H1 (cell line): ENCODE measurements at regions not wholly inside any gene's neighbourhood (a gene's known extent, or its start where the extent isn't known, plus 50 kb on each side); places are given as distances from the start of the nearest gene placed in this dataset.

Experiments
- CTCF ChIA-PET: fragments of 300-600 bp; sonication (Branson Sonifier 250); formaldehyde crosslinking; loops from one replicate; lab custom pipeline; 2021; ENCODE audit not compliant: partially characterized antibody; lab: Charles Lee
- POLR2A ChIA-PET: fragments of 300-600 bp; sonication (Branson Sonifier 250); formaldehyde crosslinking; loops from one replicate; lab custom pipeline; 2021; ENCODE audit warnings: inconsistent platforms; ENCODE audit not compliant: partially characterized antibody; lab: Charles Lee
- DNase-seq, 2 experiments: peaks; one replicate each; pipeline versions ENCODE4 v3.0.0 to v3.0.0-alpha.2; 2010 to 2022; ENCODE audit warnings: low spot score in 2 of 2, low read depth in 1 of 2, mixed read lengths in 1 of 2
- FAIRE-seq: peaks from 2 replicates; lab custom pipeline; 2011; peaks lifted over from hg19 to GRCh38; lab: Jason Lieb, UNC
- H2AFZ ChIP-seq: 2 replicates; pipeline ENCODE4 v1.8.1; 2012; ENCODE audit warnings: low read length, inconsistent platforms
- H2AK5ac ChIP-seq: 2 replicates; pipeline ENCODE4 v1.6.1; 2013; ENCODE audit warnings: low read depth, low read length
- H2BK120ac ChIP-seq: replicated peaks from 2 replicates; pipeline ENCODE3; 2013; ENCODE audit warnings: low read depth, low read length, inconsistent platforms
- H2BK12ac ChIP-seq: 2 replicates; pipeline ENCODE4 v1.6.1; 2013; ENCODE audit warnings: low read depth, low read length
- H2BK15ac ChIP-seq: 2 replicates; pipeline ENCODE4 v1.6.1; 2013; ENCODE audit warnings: low read length
- H2BK20ac ChIP-seq: 2 replicates; pipeline ENCODE4 v1.6.1; 2013; ENCODE audit warnings: low read length
- H2BK5ac ChIP-seq: 2 replicates; pipeline ENCODE4 v1.6.1; 2013; ENCODE audit warnings: low read depth, low read length
- H3K14ac ChIP-seq: 2 replicates; pipeline ENCODE4 v1.6.1; 2013; ENCODE audit warnings: inconsistent platforms; ENCODE audit not compliant: insufficient read length
- H3K18ac ChIP-seq: 2 replicates; pipeline ENCODE4 v1.6.1; 2013; ENCODE audit warnings: low read length; ENCODE audit errors: extremely low read depth
- H3K23ac ChIP-seq: 2 replicates; pipeline ENCODE4 v1.6.1; 2013; ENCODE audit warnings: inconsistent platforms; ENCODE audit not compliant: insufficient read length
- H3K23me2 ChIP-seq: 2 replicates; pipeline ENCODE4 v1.6.1; 2013; ENCODE audit warnings: low read depth, low read length
- H3K27ac ChIP-seq: 2 replicates; pipeline ENCODE4 v1.6.1; 2011; ENCODE audit warnings: low read depth, low read length, inconsistent platforms
- H3K27me3 ChIP-seq, 4 experiments: replicated peaks in 1 of 4; 1 replicate in 1 of 4; 2 replicates in 3 of 4; pipeline versions ENCODE4 v1.6.1 to v1.8.1; 2011 to 2013; ENCODE audit warnings: low read length in 3 of 4, mild to moderate bottlenecking in 3 of 4, inconsistent platforms in 2 of 4, mixed read lengths in 2 of 4, moderate library complexity in 1 of 4; ENCODE audit not compliant: control insufficient read depth in 3 of 4, insufficient read depth in 3 of 4; ENCODE audit errors: extremely low read depth in 1 of 4
- H3K36me3 ChIP-seq, 4 experiments: 2 replicates each; pipeline versions ENCODE4 v1.6.1 to v1.8.1; 2011 to 2013; ENCODE audit warnings: mild to moderate bottlenecking in 4 of 4, low read length in 3 of 4, moderate library complexity in 2 of 4, control low read depth in 1 of 4, inconsistent platforms in 1 of 4; ENCODE audit not compliant: insufficient read depth in 4 of 4, control insufficient read depth in 2 of 4
- H3K4ac ChIP-seq: replicated peaks from 2 replicates; pipeline ENCODE3; 2013; ENCODE audit warnings: low read length, low read depth, mixed read lengths, inconsistent platforms; ENCODE audit not compliant: insufficient read length
- H3K4me1 ChIP-seq, 4 experiments: replicated peaks in 1 of 4; 1 replicate in 1 of 4; 2 replicates in 3 of 4; pipeline versions ENCODE4 v1.6.1 to v1.8.1; 2011 to 2013; ENCODE audit warnings: low read length in 3 of 4, inconsistent platforms in 2 of 4, mixed read lengths in 1 of 4; ENCODE audit not compliant: insufficient read depth in 4 of 4, control insufficient read depth in 3 of 4
- H3K4me2 ChIP-seq, 2 experiments: 2 replicates each; pipeline versions ENCODE4 v1.6.1 to v1.8.1; 2011 to 2013; ENCODE audit warnings: low read depth in 2 of 2, low read length in 2 of 2, control low read depth in 1 of 2, inconsistent platforms in 1 of 2, mild to moderate bottlenecking in 1 of 2; ENCODE audit not compliant: insufficient read depth in 1 of 2
- H3K4me3 ChIP-seq, 4 experiments: fragments of 200-600, 300-600 bp in 1 of 4; sonication (generic), shearing (Covaris generic), sonication (Bioruptor Twin) in 1 of 4; 2 replicates each; pipeline versions ENCODE4 v1.5.1 to v1.8.1; 2011 to 2016; ENCODE audit warnings: low read length in 4 of 4, low read depth in 3 of 4, control low read depth in 2 of 4, inconsistent platforms in 2 of 4, mild to moderate bottlenecking in 2 of 4, mixed read lengths in 1 of 4, moderate library complexity in 1 of 4; ENCODE audit not compliant: insufficient read depth in 2 of 4; ENCODE audit errors: extremely low read depth in 1 of 4
- H3K56ac ChIP-seq: replicated peaks from 2 replicates; pipeline ENCODE3; 2013; ENCODE audit warnings: low read depth, mild to moderate bottlenecking, mixed read lengths, low read length, inconsistent platforms; ENCODE audit not compliant: insufficient read length
- H3K79me1 ChIP-seq: 2 replicates; pipeline ENCODE4 v1.6.1; 2013; ENCODE audit warnings: low read depth, low read length, control low read depth
- H3K79me2 ChIP-seq, 2 experiments: 2 replicates each; pipeline versions ENCODE4 v1.6.1 to v1.8.1; 2012 to 2013; ENCODE audit warnings: low read length in 2 of 2, mild to moderate bottlenecking in 2 of 2, inconsistent platforms in 1 of 2; ENCODE audit not compliant: insufficient read depth in 2 of 2, control insufficient read depth in 1 of 2
- H3K9ac ChIP-seq, 4 experiments: replicated peaks in 1 of 4; 1 replicate in 1 of 4; 2 replicates in 3 of 4; pipeline versions ENCODE4 v1.6.1 to v1.8.1; 2011 to 2013; ENCODE audit warnings: low read depth in 3 of 4, low read length in 3 of 4, control low read depth in 2 of 4, mild to moderate bottlenecking in 2 of 4, moderate library complexity in 2 of 4, inconsistent platforms in 1 of 4; ENCODE audit errors: extremely low read depth in 1 of 4
- H3K9me3 ChIP-seq, 2 experiments: 2 replicates each; pipeline versions ENCODE4 v1.6.1 to v1.8.1; 2012 to 2013; ENCODE audit warnings: mild to moderate bottlenecking in 2 of 2, moderate library complexity in 2 of 2, control low read depth in 1 of 2, inconsistent platforms in 1 of 2, low read depth in 1 of 2, low read length in 1 of 2, mixed read lengths in 1 of 2; ENCODE audit not compliant: insufficient read depth in 2 of 2
- H4K20me1 ChIP-seq, 2 experiments: replicated peaks in 1 of 2; 2 replicates each; pipeline versions ENCODE3 to v1.8.1; 2011 to 2013; ENCODE audit warnings: inconsistent platforms in 2 of 2, low read length in 2 of 2, mild to moderate bottlenecking in 1 of 2; ENCODE audit not compliant: insufficient read depth in 2 of 2, control insufficient read depth in 1 of 2
- H4K5ac ChIP-seq: 2 replicates; pipeline ENCODE4 v1.6.1; 2013; ENCODE audit warnings: low read length, low read depth, mixed read lengths, inconsistent platforms; ENCODE audit not compliant: insufficient read length
- H4K8ac ChIP-seq: 2 replicates; pipeline ENCODE4 v1.8.0; 2013; ENCODE audit warnings: mild to moderate bottlenecking, moderate library complexity, low read length, inconsistent platforms; ENCODE audit not compliant: insufficient read depth; ENCODE audit errors: extremely low read depth
- H4K91ac ChIP-seq: replicated peaks from 2 replicates; pipeline ENCODE3; 2013; ENCODE audit warnings: low read length, mixed read lengths, inconsistent platforms; ENCODE audit not compliant: insufficient read length
- ASH2L ChIP-seq: fragments of 200-600, 300-600 bp; sonication (generic); IDR thresholded peaks from one replicate; pipeline ENCODE4 v1.7.1; 2017; ENCODE audit warnings: low read length
- CREB1 ChIP-seq: IDR thresholded peaks from 2 replicates; pipeline ENCODE4 v1.6.1; 2012; ENCODE audit warnings: inconsistent platforms
- NRF1 ChIP-seq: IDR thresholded peaks from 2 replicates; pipeline ENCODE4 v1.6.1; 2011; ENCODE audit warnings: mild to moderate bottlenecking, low read depth, low read length, improper control_type of control experiment
- RXRA ChIP-seq: IDR thresholded peaks from 2 replicates; pipeline ENCODE4 v1.6.1; 2011; ENCODE audit warnings: low read depth, mild to moderate bottlenecking, low read length, moderate library complexity; ENCODE audit not compliant: insufficient read depth
- SP4 ChIP-seq: IDR thresholded peaks from 2 replicates; pipeline ENCODE4 v1.6.1; 2012; ENCODE audit warnings: low read length, inconsistent platforms
- WGBS, 2 experiments: shearing (Covaris generic) in 1 of 2; methylation state at CpG; one replicate each; pipeline versions ENCODE4 v1.1.6 to v1.1.7; 2013 to 2015; ENCODE audit warnings: low lambda C conversion rate in 2 of 2, mixed read lengths in 2 of 2, inconsistent platforms in 1 of 2, low coverage in 1 of 2, missing lambda C conversion rate in 1 of 2; ENCODE audit not compliant: insufficient replicate concordance in 2 of 2, insufficient coverage in 1 of 2, insufficient read length in 1 of 2; ENCODE audit errors: extremely low coverage in 1 of 2, missing lambda C conversion rate in 1 of 2; 5-methylcytosine and 5-hydroxymethylcytosine counted together
- TF ChIP-seq, protein P1 (sequence below), 3 experiments: IDR thresholded peaks; 1 replicate in 2 of 3; 2 replicates in 1 of 3; pipeline versions ENCODE4 v1.5.1 to v1.6.1; 2011; ENCODE audit warnings: low read length in 3 of 3, mild to moderate bottlenecking in 3 of 3, inconsistent platforms in 2 of 3, low read depth in 1 of 3, moderate library complexity in 1 of 3; ENCODE audit not compliant: insufficient read depth in 1 of 3; ENCODE audit errors: control extremely low read depth in 1 of 3

DNA sequence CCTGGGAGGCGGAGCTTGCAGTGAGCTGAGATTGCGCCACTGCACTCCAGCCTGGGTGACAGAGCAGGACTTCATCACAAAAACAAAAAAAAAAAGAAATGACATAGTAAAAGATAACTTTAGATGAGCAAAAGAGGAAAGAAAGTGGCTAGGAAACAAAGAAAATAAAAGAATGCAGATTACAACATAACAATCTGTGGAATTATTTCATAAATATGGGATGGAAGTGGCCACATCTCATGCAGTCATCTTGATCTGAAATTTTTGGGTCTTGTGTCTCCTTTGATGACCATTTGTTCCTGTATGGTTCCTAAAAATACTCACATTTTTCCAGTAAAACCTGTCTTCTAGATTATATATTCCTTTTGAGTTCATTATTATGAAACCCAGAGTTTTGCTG, 271.4 kb downstream of the SPRY1 start:
- H3K27ac ChIP-seq = no peak overlapping the region
- H3K56ac ChIP-seq = no peak overlapping the region
- FAIRE-seq = no peak
- CTCF ChIA-PET = no interaction called here
- TF ChIP-seq CREB1 (no peak), NRF1 (no peak), ASH2L (no peak), SP4 (no peak), RXRA (no peak)
- TF ChIP-seq, protein P1, sequence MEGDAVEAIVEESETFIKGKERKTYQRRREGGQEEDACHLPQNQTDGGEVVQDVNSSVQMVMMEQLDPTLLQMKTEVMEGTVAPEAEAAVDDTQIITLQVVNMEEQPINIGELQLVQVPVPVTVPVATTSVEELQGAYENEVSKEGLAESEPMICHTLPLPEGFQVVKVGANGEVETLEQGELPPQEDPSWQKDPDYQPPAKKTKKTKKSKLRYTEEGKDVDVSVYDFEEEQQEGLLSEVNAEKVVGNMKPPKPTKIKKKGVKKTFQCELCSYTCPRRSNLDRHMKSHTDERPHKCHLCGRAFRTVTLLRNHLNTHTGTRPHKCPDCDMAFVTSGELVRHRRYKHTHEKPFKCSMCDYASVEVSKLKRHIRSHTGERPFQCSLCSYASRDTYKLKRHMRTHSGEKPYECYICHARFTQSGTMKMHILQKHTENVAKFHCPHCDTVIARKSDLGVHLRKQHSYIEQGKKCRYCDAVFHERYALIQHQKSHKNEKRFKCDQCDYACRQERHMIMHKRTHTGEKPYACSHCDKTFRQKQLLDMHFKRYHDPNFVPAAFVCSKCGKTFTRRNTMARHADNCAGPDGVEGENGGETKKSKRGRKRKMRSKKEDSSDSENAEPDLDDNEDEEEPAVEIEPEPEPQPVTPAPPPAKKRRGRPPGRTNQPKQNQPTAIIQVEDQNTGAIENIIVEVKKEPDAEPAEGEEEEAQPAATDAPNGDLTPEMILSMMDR (IDR thresholded peaks at IDR 0.05; ENCODE audit: control extremely low read depth in 1 of 3, insufficient read depth in 1 of 3, low read depth in 1 of 3, low read length in 3 of 3) = no peak
- no peak overlapping the region for H3K4ac ChIP-seq
- peaks cover 6 to 7% of the 10 kb centered on the region in 2 experiments; a peak in 3 of 4 replicates for H3K9me3 ChIP-seq
- H3K36me3 ChIP-seq = no peaks in the 10 kb centered on the region
- DNase-seq = no peak
- H4K8ac ChIP-seq = no peak overlapping the region
- no peak overlapping the region for H2AFZ ChIP-seq
- no peak overlapping the region for H3K9ac ChIP-seq
- no peak overlapping the region for H3K4me3 ChIP-seq
- no peak overlapping the region for H2BK15ac ChIP-seq
- no peak overlapping the region for H3K18ac ChIP-seq
- no peaks in the 10 kb centered on the region for H3K79me1 ChIP-seq
- no peaks in the 10 kb centered on the region for H3K23me2 ChIP-seq
- H3K4me2 ChIP-seq = no peak overlapping the region
- no peaks in the 10 kb centered on the region for H4K20me1 ChIP-seq
- POLR2A ChIA-PET = no interaction called here
- H4K5ac ChIP-seq = no peak overlapping the region
- peaks cover 0 to 1% (median 0%) of the 10 kb centered on the region in 4 experiments; a peak in 1 of 7 replicates for H3K27me3 ChIP-seq
- H3K79me2 ChIP-seq = no peaks in the 10 kb centered on the region
- no peak overlapping the region for H2BK5ac ChIP-seq
- no peak overlapping the region for H2BK20ac ChIP-seq
- H3K4me1 ChIP-seq = no peaks in the 10 kb centered on the region
- H2BK12ac ChIP-seq = no peak overlapping the region
- no peak overlapping the region for H4K91ac ChIP-seq
- no peak overlapping the region for H2AK5ac ChIP-seq
- H2BK120ac ChIP-seq = no peak overlapping the region
- no peak overlapping the region for H3K14ac ChIP-seq
- no peak overlapping the region for H3K23ac ChIP-seq
- 93% methylated on average over 2 of the region's 2 CpGs; no CpG with 5 or more reads in 1 of the 2 experiments for WGBS, 2 experiments
